ENCODE measurements at regions not wholly inside any gene's neighbourhood (a gene's known extent, or its start where the extent isn't known, plus 50 kb on each side); places are given as distances from the start of the nearest gene placed in this dataset.

DNA sequence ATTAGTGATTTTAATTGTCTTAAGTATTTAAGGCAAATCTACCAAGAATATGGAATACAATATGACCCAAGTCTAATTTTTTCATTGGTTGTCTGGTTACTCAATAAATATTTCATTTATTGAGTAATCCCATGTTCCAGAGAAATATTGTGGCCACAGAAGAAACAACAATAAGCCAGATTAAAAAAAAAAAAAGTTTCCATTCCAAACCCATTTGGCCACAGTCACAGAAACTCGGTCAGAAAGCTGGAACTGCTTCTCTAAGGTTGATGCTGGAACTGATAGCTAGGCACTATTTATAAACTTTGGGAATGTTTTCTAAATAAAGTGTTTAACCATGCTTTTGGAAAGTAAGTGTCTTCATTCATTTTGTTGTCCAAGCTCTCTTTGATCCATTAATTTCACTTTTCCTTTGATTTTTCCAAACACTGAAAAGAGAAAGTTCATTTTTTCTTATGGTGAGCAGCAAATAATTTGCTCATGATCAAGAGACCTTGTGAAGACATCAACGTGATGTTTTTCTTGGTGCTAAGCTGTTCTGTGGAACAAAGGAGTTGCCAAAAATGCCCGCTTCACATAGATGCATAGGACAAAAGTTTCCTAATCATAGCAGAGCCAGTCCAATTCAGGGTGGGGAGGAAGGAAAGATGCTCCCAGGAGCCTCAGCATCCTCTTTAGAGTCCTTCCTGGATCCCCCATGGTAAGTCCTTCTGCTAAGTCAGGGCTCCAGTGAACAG is 72.1 kb upstream of the CCBE1 start:
- Histone ChIP-seq H3K4me3 (ENCODE audit: low read length) (no peak overlapping the region), H3K36me3 (ENCODE audit: insufficient read depth, low read length) (no peaks in the 10 kb centered on the region), H3K27me3 (ENCODE audit: control insufficient read depth in 1 of 2, insufficient read depth in 2 of 2, low read length in 2 of 2) (peaks cover 0 to 5% of the 10 kb centered on the region in 2 experiments), H3K4me1 (ENCODE audit: insufficient read depth, low read length) (no peaks in the 10 kb centered on the region), H3K9me3 (ENCODE audit: control insufficient read depth in 1 of 2, insufficient read depth in 1 of 2, low read length in 2 of 2) (peaks cover 0 to 11% of the 10 kb centered on the region in 2 experiments), H3K27ac (ENCODE audit: low read depth in 1 of 2, low read length in 2 of 2) (no peak overlapping the region)
- POLR2A ChIA-PET, result no interaction called here
- H3K9me3 Mint-ChIP-seq, result peaks cover 5% of the 10 kb centered on the region
- DNase-seq (no peak), ATAC-seq (ENCODE audit: poor library complexity) (no peak)
- H3K4me1 Mint-ChIP-seq (ENCODE audit: low read depth), result no peaks in the 10 kb centered on the region
- H3K4me3 Mint-ChIP-seq, result no peak overlapping the region
- no peaks in the 10 kb centered on the region for H3K36me3 Mint-ChIP-seq (ENCODE audit: low read depth)
- H3K27me3 Mint-ChIP-seq, result peaks cover 42% of the 10 kb centered on the region
- no peak overlapping the region for H3K27ac Mint-ChIP-seq
- intact Hi-C loops (cut with DNase I, micrococcal nuclease), result no loop called here
- CTCF ChIA-PET, result no interaction called here
- TF ChIP-seq, protein P1, sequence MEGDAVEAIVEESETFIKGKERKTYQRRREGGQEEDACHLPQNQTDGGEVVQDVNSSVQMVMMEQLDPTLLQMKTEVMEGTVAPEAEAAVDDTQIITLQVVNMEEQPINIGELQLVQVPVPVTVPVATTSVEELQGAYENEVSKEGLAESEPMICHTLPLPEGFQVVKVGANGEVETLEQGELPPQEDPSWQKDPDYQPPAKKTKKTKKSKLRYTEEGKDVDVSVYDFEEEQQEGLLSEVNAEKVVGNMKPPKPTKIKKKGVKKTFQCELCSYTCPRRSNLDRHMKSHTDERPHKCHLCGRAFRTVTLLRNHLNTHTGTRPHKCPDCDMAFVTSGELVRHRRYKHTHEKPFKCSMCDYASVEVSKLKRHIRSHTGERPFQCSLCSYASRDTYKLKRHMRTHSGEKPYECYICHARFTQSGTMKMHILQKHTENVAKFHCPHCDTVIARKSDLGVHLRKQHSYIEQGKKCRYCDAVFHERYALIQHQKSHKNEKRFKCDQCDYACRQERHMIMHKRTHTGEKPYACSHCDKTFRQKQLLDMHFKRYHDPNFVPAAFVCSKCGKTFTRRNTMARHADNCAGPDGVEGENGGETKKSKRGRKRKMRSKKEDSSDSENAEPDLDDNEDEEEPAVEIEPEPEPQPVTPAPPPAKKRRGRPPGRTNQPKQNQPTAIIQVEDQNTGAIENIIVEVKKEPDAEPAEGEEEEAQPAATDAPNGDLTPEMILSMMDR (IDR thresholded peaks at IDR 0.05), result no peak

DNA sequence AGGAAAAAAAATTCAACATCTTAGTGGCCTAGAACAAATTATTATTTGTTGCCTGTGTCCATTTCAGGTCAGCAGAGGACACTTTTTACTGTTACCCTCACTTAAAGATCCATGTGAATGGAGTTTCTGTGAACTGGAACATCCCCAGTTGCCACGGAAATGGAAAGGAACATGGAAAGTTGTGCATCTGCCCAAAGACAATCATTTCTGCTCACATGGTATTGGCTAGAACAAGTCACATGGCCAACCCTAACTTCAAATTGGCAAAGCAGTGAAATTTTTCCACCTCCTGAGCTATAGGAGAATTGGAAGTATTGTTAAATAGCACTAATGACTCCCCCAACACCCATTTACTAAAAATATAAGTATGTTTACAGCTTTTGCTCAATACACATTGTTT is 71.2 kb upstream of the CCBE1 start:
- Histone ChIP-seq H3K4me1 (ENCODE audit: insufficient read depth, low read length) (no peaks in the 10 kb centered on the region), H3K4me3 (ENCODE audit: low read length) (no peak overlapping the region), H3K27me3 (ENCODE audit: control insufficient read depth in 1 of 2, insufficient read depth in 2 of 2, low read length in 2 of 2) (peaks cover 0 to 5% of the 10 kb centered on the region in 2 experiments), H3K36me3 (ENCODE audit: insufficient read depth, low read length) (no peaks in the 10 kb centered on the region), H3K27ac (ENCODE audit: low read depth in 1 of 2, low read length in 2 of 2) (no peak overlapping the region), H3K9me3 (ENCODE audit: control insufficient read depth in 1 of 2, insufficient read depth in 1 of 2, low read length in 2 of 2) (peaks cover 0 to 11% of the 10 kb centered on the region in 2 experiments)
- intact Hi-C loops (cut with DNase I, micrococcal nuclease), result no loop called here
- no peaks in the 10 kb centered on the region for H3K4me1 Mint-ChIP-seq (ENCODE audit: low read depth)
- no peak overlapping the region for H3K27ac Mint-ChIP-seq
- no peak for ATAC-seq (ENCODE audit: poor library complexity)
- DNase-seq, result no peak
- H3K27me3 Mint-ChIP-seq, result peaks cover 33% of the 10 kb centered on the region
- CTCF ChIA-PET, result no interaction called here
- peaks cover 5% of the 10 kb centered on the region for H3K9me3 Mint-ChIP-seq
- TF ChIP-seq, protein P1 (IDR thresholded peaks at IDR 0.05), result no peak
- no peaks in the 10 kb centered on the region for H3K36me3 Mint-ChIP-seq (ENCODE audit: low read depth)
- POLR2A ChIA-PET, result no interaction called here
- H3K4me3 Mint-ChIP-seq, result no peak overlapping the region

DNA sequence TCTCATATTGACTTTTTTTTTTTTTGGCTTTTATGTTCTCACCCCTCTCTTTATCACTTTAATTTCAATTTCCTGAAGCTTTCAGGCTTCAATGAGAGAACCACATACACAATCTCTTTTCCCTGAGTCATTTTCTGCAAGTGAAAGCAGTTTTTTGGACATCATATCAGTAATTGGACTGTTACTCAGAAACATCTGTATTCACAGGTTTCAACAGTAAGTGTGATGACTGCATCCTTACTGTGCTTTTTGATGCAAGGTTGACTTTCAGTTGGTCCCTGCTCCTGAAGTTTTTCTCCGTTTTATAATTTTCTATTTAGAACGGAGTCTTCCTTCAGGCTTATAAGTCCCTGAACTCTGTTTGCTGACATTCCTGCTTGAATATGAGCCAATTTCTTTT is 70.5 kb upstream of the CCBE1 start:
- TF ChIP-seq, protein P1 (IDR thresholded peaks at IDR 0.05), result no peak
- no peak overlapping the region for H3K4me3 Mint-ChIP-seq
- peaks cover 5% of the 10 kb centered on the region for H3K9me3 Mint-ChIP-seq
- intact Hi-C loops (cut with DNase I, micrococcal nuclease), result no loop called here
- no peaks in the 10 kb centered on the region for H3K36me3 Mint-ChIP-seq (ENCODE audit: low read depth)
- H3K27ac Mint-ChIP-seq, result no peak overlapping the region
- ChIA-PET CTCF (no interaction called here), POLR2A (no interaction called here)
- Histone ChIP-seq H3K36me3 (ENCODE audit: insufficient read depth, low read length) (no peaks in the 10 kb centered on the region), H3K27ac (ENCODE audit: low read depth in 1 of 2, low read length in 2 of 2) (no peak overlapping the region), H3K27me3 (ENCODE audit: control insufficient read depth in 1 of 2, insufficient read depth in 2 of 2, low read length in 2 of 2) (peaks cover 0 to 5% of the 10 kb centered on the region in 2 experiments), H3K4me1 (ENCODE audit: insufficient read depth, low read length) (no peaks in the 10 kb centered on the region), H3K9me3 (ENCODE audit: control insufficient read depth in 1 of 2, insufficient read depth in 1 of 2, low read length in 2 of 2) (peaks cover 0 to 11% of the 10 kb centered on the region in 2 experiments), H3K4me3 (ENCODE audit: low read length) (no peak overlapping the region)
- no peaks in the 10 kb centered on the region for H3K4me1 Mint-ChIP-seq (ENCODE audit: low read depth)
- no peak for DNase-seq
- peaks cover 28% of the 10 kb centered on the region for H3K27me3 Mint-ChIP-seq
- no peak for ATAC-seq (ENCODE audit: poor library complexity)

Measured in CD4-positive, alpha-beta T cell (primary cell).